GM13976 (cell line): ENCODE measurements at regions not wholly inside any gene's neighbourhood (a gene's known extent, or its start where the extent isn't known, plus 50 kb on each side); places are given as distances from the start of the nearest gene placed in this dataset.
A peak's percentile ranks its signal among the peaks of the same experiment; 100 is the strongest.
"Not testable (repeated sequence)": the region's sequence is repeated elsewhere in the genome, so short reads cannot be mapped to it uniquely, and the experiment has no call there.

Experiments
- DNase-seq: peaks from one replicate; pipeline ENCODE4 v3.0.0; 2012; ENCODE audit warnings: low spot score
- CTCF ChIP-seq: IDR thresholded peaks from 2 replicates; pipeline ENCODE4 v1.5.1; 2012; ENCODE audit warnings: borderline replicate concordance, mild to moderate bottlenecking; ENCODE audit not compliant: insufficient read depth; ENCODE audit errors: extremely low read depth, missing control alignments, control extremely low read depth
- in situ Hi-C: fragments of 300-500 bp; cut with MboI; formaldehyde crosslinking; loops from one replicate; pipeline ENCODE4 v1.12.0; 2022; ENCODE audit warnings: low sequenced_read_pairs, mixed read lengths, inconsistent platforms; ENCODE audit not compliant: unreplicated experiment

GRCh38 chr12:4153343-4153892, 120.1 kb upstream of the CCND2 start:
- peak; percentile 76 for DNase-seq
- no peak for TF ChIP-seq CTCF
- in situ Hi-C loops, result no loop called here

- no peak for TF ChIP-seq CTCF
- in situ Hi-C loops, result no loop called here
- no peak for DNase-seq
Observed at GRCh38 chr12:4152145-4152795, 121.3 kb upstream of the CCND2 start.

GRCh38 chr12:4151362-4152121, 122.0 kb upstream of the CCND2 start:
- in situ Hi-C loops, result no loop called here
- no peak for DNase-seq
- TF ChIP-seq CTCF, result no peak

GRCh38 chr12:4150355-4150754, 123.2 kb upstream of the CCND2 start:
- DNase-seq, in situ Hi-C loops: not testable (repeated sequence)

GRCh38 chr12:4148418-4149056, 125.0 kb upstream of the CCND2 start:
- TF ChIP-seq CTCF, result no peak
- in situ Hi-C loops, result no loop called here
- DNase-seq, result no peak

- in situ Hi-C loops, result no loop called here
- DNase-seq, result no peak
- TF ChIP-seq CTCF, result no peak
Observed at GRCh38 chr12:4147031-4147481, 126.5 kb upstream of the CCND2 start.
